Spleen (tissue), 7 donors: ENCODE measurements at regions not wholly inside any gene's neighbourhood (a gene's known extent, or its start where the extent isn't known, plus 50 kb on each side); places are given as distances from the start of the nearest gene placed in this dataset.

ENCODE experiments used
- POLR2A ChIP-seq, 3 donors: fragments of 450-650 bp; IDR thresholded peaks; one replicate each; pipeline ENCODE4 v1.5.1; 2017; ENCODE audit warnings: antibody characterized with exemption in 3 of 3, mild to moderate bottlenecking in 1 of 3
- POLR2AphosphoS5 ChIP-seq, 3 donors: sonication (generic); formaldehyde crosslinking; IDR thresholded peaks; one replicate each; pipeline ENCODE4 v1.5.1; 2017; ENCODE audit warnings: antibody characterized with exemption in 3 of 3
- TF ChIP-seq, protein P1 (sequence below), 11 experiments: fragments of 200-600 bp in 7 of 11; fragments of 450-650 bp in 4 of 11; sonication (generic) in 4 of 11; IDR thresholded peaks in 8 of 11; conservative IDR thresholded peaks in 3 of 11; 1 replicate in 7 of 11; 2 replicates in 4 of 11; pipeline versions ENCODE4 v1.4.0 to v1.8.0; 2016 to 2021; ENCODE audit warnings: antibody characterized with exemption in 11 of 11, inconsistent platforms in 4 of 11, mild to moderate bottlenecking in 1 of 11
- donor health status: DM: no; HTN: no; CAD: no; lungs with moderate emphysema.
- donor health status: DM: no; HTN: no; CAD: no.
- donor health status: DM: no; HTN: no; CAD: no.

GRCh38 chr4:22031423-22031822 lies 82.9 kb upstream of the KCNIP4 start:
- TF ChIP-seq, protein P1, sequence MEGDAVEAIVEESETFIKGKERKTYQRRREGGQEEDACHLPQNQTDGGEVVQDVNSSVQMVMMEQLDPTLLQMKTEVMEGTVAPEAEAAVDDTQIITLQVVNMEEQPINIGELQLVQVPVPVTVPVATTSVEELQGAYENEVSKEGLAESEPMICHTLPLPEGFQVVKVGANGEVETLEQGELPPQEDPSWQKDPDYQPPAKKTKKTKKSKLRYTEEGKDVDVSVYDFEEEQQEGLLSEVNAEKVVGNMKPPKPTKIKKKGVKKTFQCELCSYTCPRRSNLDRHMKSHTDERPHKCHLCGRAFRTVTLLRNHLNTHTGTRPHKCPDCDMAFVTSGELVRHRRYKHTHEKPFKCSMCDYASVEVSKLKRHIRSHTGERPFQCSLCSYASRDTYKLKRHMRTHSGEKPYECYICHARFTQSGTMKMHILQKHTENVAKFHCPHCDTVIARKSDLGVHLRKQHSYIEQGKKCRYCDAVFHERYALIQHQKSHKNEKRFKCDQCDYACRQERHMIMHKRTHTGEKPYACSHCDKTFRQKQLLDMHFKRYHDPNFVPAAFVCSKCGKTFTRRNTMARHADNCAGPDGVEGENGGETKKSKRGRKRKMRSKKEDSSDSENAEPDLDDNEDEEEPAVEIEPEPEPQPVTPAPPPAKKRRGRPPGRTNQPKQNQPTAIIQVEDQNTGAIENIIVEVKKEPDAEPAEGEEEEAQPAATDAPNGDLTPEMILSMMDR (IDR thresholded peaks at IDR 0.05 in 8 of 11, conservative IDR thresholded peaks at IDR 0.05 in 3 of 11) = no peak
- no peak for TF ChIP-seq POLR2A (IDR thresholded peaks at IDR 0.05)
- no peak for TF ChIP-seq POLR2AphosphoS5 (IDR thresholded peaks at IDR 0.05)
